Right atrium auricular region (tissue), 2 donors: ENCODE measurements at regions not wholly inside any gene's neighbourhood (a gene's known extent, or its start where the extent isn't known, plus 50 kb on each side); places are given as distances from the start of the nearest gene placed in this dataset.

Source experiments
- DNase-seq: peaks from one replicate; pipeline ENCODE4 v3.0.0-alpha.2; 2019; ENCODE audit warnings: low spot score
- H3K27ac ChIP-seq, 2 donors: fragments of 200-600 bp; sonication (generic); 1 replicate in 1 of 2; 2 replicates in 1 of 2; pipeline ENCODE4 v1.5.1; 2016 to 2019
- H3K27me3 ChIP-seq, 2 donors: fragments of 200-600 bp; sonication (generic); one replicate each; pipeline versions ENCODE4 v1.5.1 to v1.6.0; 2017 to 2019
- H3K36me3 ChIP-seq: fragments of 200-600 bp; sonication (generic); one replicate; pipeline ENCODE4 v1.5.1; 2016
- H3K4me1 ChIP-seq, 2 donors: fragments of 200-600 bp; sonication (generic); one replicate each; pipeline versions ENCODE4 v1.5.1 to v1.6.0; 2017 to 2019
- H3K4me3 ChIP-seq, 2 donors: fragments of 200-600 bp; sonication (generic); 1 replicate in 1 of 2; 2 replicates in 1 of 2; pipeline ENCODE4 v1.5.1; 2017 to 2019; ENCODE audit warnings: mild to moderate bottlenecking in 1 of 2, moderate library complexity in 1 of 2
- H3K9me3 ChIP-seq, 2 donors: fragments of 200-600 bp; sonication (generic); one replicate each; pipeline ENCODE4 v1.5.1; 2019
- CTCF ChIP-seq, 2 donors: fragments of 200-600 bp; sonication (generic); IDR thresholded peaks; one replicate each; pipeline ENCODE4 v1.5.1; 2019; ENCODE audit warnings: antibody characterized with exemption in 2 of 2

- H3K4me1 ChIP-seq, result peaks cover 0 to 16% of the 10 kb centered on the region in 2 donors
- H3K9me3 ChIP-seq, result no peaks in the 10 kb centered on the region
- no peaks in the 10 kb centered on the region for H3K36me3 ChIP-seq
- no peak for DNase-seq
- no peaks in the 10 kb centered on the region for H3K27me3 ChIP-seq
- no peak for TF ChIP-seq CTCF (IDR thresholded peaks at IDR 0.05)
- no peak overlapping the region for H3K4me3 ChIP-seq
- no peak overlapping the region for H3K27ac ChIP-seq
Observed at GRCh38 chr15:70199124-70199482, 101.4 kb upstream of the TLE3 start.

GRCh38 chr15:70198441-70199123 is 100.9 kb upstream of the TLE3 start:
- no peaks in the 10 kb centered on the region for H3K27me3 ChIP-seq
- H3K9me3 ChIP-seq, result no peaks in the 10 kb centered on the region
- H3K36me3 ChIP-seq, result no peaks in the 10 kb centered on the region
- H3K4me1 ChIP-seq, result peaks cover 0 to 16% of the 10 kb centered on the region in 2 donors
- no peak for TF ChIP-seq CTCF (IDR thresholded peaks at IDR 0.05)
- H3K4me3 ChIP-seq, result no peak overlapping the region
- DNase-seq, result no peak
- no peak overlapping the region for H3K27ac ChIP-seq

DNA sequence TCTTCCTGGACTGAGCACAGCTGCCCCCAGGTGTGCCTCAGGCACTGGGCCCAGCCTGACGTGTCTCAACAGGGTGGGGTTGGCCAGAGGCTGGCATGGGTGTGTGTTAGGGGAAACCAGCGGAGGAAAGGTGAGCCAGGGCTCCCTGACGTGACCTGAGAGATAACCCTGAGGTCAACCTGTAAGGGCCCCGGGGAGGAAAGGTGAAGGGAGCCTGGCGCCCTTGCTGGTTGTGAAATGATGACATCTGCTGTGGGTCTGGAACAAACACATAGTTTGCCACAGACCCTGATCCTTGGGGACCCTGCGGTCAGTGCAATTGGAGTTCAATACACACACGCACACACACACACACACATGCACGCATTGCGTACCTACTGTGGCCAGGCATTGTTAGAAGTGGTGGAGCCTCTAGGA is 100.2 kb upstream of the TLE3 start:
- H3K4me1 ChIP-seq, result peaks cover 0 to 16% of the 10 kb centered on the region in 2 donors
- no peaks in the 10 kb centered on the region for H3K36me3 ChIP-seq
- no peaks in the 10 kb centered on the region for H3K27me3 ChIP-seq
- no peak for DNase-seq
- H3K4me3 ChIP-seq, result no peak overlapping the region
- no peaks in the 10 kb centered on the region for H3K9me3 ChIP-seq
- H3K27ac ChIP-seq, result no peak overlapping the region
- TF ChIP-seq CTCF (IDR thresholded peaks at IDR 0.05), result no peak

- Histone ChIP-seq H3K36me3 (no peaks in the 10 kb centered on the region), H3K27ac (no peak overlapping the region), H3K27me3 (no peaks in the 10 kb centered on the region), H3K4me1 (peaks cover 0 to 16% of the 10 kb centered on the region in 2 donors), H3K4me3 (no peak overlapping the region), H3K9me3 (no peaks in the 10 kb centered on the region)
- TF ChIP-seq CTCF (IDR thresholded peaks at IDR 0.05), result no peak
- no peak for DNase-seq
Observed at GRCh38 chr15:70197318-70197944, 99.7 kb upstream of the TLE3 start.

DNA sequence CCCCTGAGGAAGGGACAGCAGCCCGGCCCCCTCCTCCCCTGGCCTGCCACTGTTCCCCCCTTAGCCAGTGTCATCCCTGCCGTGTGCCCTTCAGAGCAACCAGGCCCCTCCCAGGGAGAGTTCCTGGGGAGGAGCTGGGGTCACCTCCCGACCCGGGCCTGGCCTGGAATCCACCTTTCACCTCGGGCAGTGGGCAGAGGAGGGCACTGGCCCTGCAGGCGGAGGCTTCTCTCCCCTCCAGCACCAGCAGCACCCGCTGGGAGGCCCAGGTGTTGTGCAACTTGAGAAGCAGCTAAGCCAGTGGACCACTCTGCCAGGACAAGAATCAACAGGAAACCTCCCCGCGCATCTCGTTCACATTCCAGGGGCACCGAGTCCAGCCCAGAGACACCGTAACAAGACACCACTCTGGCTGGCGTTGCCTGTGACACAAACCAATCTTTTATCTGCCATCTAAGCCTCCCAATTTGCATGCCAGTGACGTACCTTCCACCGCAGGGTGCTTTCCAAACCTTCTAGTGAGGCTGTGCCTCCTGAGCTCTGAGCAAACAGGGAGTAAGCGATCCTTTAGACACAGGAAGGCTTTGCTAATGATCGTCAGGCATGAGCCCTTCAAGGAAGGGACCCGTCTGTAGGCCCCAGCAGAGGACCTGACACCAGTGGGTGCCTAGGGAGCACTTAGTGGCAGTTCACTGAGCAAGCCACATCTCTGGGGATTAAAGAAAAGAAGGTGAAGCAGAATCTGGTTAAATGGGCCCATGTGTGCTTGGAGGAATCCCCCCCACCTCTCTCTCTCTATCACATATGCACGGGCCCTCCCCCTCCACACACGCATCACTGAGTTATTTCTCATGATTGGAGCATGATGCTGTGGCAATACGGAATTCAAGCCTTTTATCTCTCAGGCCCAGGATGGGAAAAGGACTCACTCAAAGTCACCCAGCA is 98.9 kb upstream of the TLE3 start:
- Histone ChIP-seq H3K27me3 (no peaks in the 10 kb centered on the region), H3K36me3 (no peaks in the 10 kb centered on the region), H3K9me3 (peaks cover 0 to 5% of the 10 kb centered on the region in 2 donors), H3K27ac (peak overlapping the region; percentile 10 to 39), H3K4me1 (peaks cover 0 to 16% of the 10 kb centered on the region in 2 donors), H3K4me3 (no peak overlapping the region)
- no peak for DNase-seq
- no peak for TF ChIP-seq CTCF (IDR thresholded peaks at IDR 0.05)
